CD4-positive, alpha-beta T cell treated with Interleukin-2 at 100 ng/mL for 4 hours (primary cell): ENCODE measurements at regions not wholly inside any gene's neighbourhood (a gene's known extent, or its start where the extent isn't known, plus 50 kb on each side); places are given as distances from the start of the nearest gene placed in this dataset.
"Not testable (repeated sequence)": the region's sequence is repeated elsewhere in the genome, so short reads cannot be mapped to it uniquely, and the experiment has no call there.

Experiments used
- DNase-seq: peaks from one replicate; pipeline ENCODE4 v3.0.0-alpha.2; 2020; ENCODE audit warnings: low spot score

DNA sequence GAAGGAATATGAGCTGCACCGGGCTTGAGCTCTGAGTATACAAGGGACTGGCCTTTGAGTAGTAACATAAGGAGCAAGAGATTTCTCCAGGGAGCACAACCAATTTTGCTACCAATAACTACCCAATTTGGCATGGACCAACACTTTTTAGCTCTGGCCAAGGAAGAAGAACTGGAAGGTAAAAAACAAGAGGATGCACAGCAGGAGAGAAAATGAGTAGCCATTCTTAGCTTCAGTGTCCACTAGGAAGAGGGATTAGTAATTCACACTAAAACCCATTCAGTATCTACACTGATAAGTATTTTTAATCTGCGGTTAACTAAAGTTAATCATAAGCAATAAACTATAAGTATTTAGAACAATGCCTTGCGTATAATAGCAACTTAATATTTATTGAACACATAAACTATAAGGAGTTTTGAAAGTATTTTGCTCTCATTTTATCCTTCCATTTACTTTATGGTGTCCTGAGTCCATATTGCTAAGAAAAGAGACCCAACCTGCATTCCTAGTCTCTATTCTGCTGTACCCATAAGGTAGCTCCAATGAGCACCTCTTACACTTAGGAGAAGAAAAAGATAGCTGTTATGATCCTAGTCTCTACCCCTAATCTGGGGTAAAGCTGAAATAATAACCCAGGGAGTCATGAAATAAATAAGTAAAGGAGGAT, 268.9 kb downstream of the IGSF11 start:
- DNase-seq = no peak

GRCh38 chr3:118766306-118766669, 268.4 kb downstream of the IGSF11 start:
- DNase-seq = no peak

GRCh38 chr3:118772036-118772435, 262.6 kb downstream of the IGSF11 start:
- DNase-seq = no peak

GRCh38 chr3:118772547-118773011, 262.1 kb downstream of the IGSF11 start:
- DNase-seq = no peak

DNA sequence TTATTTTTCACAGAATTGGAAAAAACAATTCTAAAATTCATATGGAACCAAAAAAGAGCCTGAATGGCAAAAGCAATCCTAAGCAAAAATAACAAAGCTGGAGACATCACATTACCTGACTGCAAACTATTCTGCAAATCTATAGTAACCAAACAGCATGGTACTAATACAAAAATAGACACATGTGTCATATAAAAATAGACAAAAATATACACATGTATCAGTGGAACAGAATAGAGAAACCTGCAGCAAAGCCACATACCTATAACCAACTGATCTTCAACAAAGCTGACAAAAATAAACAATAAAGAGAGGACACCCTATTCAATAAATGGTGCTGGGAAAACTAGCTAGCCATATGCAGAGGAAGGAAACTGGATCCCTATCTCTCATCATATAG, 259.6 kb downstream of the IGSF11 start:
- no peak for DNase-seq

DNA sequence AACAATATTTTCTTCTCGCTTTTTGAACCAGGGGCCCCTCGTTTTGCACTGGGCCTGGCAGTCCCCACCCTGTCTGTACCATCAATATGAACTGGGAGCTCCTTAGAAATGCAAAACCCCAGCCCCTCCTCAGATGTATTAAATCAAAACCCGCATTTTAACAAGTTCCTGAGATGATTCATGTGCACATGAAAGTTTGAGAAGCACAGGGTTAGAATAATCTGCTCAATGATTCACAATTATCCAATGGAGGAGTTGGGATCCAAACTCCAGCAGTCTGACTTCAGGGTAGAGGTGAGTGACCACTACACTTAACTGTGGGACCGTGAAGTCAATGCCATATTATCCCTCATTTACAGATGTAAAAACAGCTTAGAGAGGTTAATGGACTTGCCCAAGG, 256.4 kb downstream of the IGSF11 start:
- no peak for DNase-seq

- no peak for DNase-seq
These were observed 253.4 kb downstream of the IGSF11 start for GRCh38 chr3:118781232-118781631.

DNA sequence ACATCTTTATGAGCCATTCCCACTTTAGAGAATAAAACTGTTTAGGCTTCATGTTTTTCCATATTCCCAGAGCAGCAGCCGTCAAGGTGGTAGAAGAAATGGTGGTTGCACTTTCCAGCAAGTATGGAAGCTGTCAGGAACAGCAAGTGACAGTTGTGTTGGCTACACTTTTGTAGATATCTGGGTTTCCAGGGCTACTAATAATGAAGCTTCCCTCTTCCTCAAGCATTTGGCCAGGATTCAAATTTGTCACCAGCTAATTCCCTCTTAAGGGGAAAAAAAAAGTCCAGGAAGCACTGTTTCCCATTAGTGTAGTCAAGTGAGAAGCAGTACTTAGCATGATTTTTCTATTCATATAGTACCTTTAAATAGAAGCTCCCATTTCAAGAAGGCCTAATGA, 252.8 kb downstream of the IGSF11 start:
- DNase-seq = no peak

DNA sequence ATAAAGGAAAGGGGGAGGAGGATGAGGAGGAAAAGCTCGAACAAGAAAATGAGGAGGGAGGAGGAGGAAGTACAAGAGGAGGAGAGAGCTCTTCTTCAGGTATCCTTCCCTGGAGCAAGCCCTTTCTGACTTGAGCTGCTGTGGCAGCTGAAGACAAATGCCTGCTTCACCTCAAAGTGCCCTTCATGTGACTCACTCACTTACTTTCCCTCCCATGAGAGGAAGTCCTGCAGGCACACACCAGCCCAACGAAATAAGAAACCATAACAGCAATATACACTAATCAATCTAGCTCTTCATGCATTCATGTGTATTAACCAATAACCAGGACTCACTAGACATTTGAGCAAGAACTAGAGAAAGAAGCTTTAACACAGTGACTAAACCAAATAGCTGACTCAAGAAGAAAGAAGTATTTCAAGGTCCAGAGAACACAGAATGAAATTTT, 251.9 kb downstream of the IGSF11 start:
- no peak for DNase-seq

DNA sequence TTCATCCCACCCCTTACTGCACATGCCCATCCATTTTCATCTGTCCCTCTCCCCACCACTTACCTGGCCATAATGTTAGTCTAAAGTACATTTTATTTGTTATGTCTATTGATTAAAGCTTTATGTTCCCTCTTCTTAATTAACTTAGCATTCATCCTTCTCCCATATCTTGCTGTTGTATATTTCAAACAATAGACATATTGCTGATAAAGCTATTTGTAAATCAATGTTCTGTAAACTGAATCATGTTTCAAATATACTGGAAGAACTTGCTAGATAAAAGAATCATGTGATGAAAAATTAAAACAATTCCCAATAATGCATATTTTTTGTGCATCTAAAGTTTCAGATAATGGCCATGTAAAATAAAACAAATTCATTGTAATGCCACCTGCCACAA, 249.2 kb downstream of the IGSF11 start:
- DNase-seq = no peak

DNA sequence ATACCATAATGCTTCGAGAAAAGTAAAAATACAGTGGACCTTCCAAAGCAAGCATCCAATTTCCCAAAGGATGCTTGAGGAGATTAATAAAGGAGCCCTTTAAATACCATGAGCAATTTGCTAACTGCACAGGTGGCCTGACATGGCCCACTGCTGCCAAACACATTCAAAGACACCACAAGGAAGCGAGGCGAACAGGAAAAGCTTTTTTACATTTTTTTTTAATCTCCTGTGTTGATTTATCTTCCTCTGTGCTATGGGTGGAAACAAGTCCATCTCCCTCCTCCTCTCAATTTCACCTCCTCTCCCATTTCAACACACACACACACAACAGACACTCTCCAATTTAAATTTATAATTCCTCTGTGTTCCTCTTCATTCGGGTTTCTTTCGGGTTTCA, 243.4 kb downstream of the IGSF11 start:
- no peak for DNase-seq

DNA sequence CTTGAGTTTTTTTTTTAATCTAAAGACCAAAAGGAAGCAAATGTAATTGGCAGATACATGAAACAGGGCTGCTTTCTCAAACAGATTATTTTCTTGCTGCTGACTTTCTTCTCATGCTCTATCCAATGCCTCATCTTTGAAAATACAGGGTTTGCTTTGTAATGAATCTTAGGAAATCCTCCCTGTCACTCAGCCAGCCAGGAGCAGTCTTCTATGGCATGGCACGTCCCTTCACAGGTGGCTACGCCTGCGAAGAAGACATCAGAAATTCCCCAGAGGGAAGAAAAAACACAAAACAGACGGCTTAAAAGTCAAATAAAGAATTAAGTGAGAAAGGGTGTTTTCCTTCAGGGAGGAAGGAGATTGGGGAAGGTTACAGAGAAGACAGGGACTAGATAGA, 242.5 kb downstream of the IGSF11 start:
- no peak for DNase-seq

DNA sequence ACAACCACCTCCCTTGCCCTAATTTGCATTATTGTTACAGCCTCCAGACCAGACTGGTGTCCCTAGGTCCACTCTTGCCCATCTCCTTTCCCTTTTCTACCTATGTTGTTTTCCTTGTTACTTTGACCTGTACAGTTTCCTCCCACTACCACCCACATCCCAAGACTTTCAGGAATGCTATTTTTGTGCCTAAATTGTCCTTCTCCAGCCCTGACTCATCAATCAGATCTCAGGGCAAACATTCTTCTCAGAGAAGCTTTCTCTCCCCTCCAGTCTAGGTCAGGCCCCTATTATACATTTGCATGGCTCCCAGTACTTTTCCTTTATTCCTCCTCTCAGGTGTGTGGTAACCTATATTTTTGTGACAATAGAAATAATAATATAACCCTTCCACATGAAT, 241.5 kb downstream of the IGSF11 start:
- DNase-seq = no peak

- no peak for DNase-seq
These were observed 235.3 kb downstream of the IGSF11 start for GRCh38 chr3:118799303-118799702.

GRCh38 chr3:118801899-118802298, 232.7 kb downstream of the IGSF11 start:
- DNase-seq = no peak

GRCh38 chr3:118802325-118803095, 232.1 kb downstream of the IGSF11 start:
- DNase-seq = no peak

DNA sequence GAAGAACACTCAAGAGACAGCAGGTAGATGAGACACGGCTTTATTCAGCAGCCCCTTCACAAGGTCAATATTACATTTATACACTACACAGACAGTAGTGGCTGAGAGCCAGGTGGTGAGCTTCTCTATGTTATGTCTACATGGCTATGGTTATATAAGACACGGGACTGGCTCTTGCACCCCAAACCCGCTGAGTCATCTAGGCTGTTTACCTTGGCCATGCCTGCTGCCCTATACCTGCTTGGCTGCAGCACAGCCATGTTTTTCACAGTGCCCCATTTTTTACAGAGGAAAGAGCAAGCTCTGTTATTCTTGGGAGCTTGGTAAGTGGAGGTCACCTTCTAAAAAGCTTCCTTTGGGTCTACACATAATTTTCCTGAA, 231.6 kb downstream of the IGSF11 start:
- DNase-seq = no peak

DNA sequence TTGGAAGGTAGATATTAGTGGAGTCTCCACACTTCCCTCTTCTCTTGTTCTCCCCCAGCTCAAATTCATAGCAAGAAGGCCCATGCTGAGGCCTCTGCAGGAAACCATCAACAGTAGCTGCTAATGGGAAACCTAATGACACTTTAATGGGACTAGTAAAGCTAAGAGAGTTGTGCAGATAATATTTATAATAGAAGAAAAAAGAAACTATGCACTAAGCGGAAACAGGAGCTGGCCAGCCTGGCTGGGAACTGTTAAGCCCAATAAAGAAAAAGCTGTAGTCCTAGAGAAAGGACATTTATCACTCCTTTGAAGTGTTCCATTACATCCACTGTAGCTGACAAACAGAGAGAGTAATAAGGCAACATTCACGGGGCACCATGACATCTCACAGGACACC, 229.6 kb downstream of the IGSF11 start:
- no peak for DNase-seq

- DNase-seq = no peak
These were observed 228.2 kb downstream of the IGSF11 start for GRCh38 chr3:118806423-118806822.

DNA sequence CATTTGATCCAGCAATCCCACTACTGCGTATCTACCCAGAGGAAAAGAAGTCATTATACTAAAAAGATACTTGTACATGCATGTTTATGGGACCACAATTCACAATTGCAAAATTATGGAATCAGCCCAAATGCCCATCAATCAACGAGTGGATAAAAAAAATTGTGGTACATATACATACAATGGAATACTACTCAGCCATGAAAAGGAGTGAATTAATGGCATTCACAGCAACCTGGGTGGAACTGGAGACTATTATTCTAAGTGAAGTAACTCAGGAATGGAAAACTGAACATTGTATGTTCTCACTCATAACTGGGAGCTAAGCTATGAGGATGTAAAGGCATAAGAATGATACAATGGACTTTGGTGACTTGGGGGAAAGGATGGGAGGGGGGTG, 227.3 kb downstream of the IGSF11 start:
- DNase-seq = not testable (repeated sequence)

GRCh38 chr3:118808723-118809122, 225.9 kb downstream of the IGSF11 start:
- no peak for DNase-seq

DNA sequence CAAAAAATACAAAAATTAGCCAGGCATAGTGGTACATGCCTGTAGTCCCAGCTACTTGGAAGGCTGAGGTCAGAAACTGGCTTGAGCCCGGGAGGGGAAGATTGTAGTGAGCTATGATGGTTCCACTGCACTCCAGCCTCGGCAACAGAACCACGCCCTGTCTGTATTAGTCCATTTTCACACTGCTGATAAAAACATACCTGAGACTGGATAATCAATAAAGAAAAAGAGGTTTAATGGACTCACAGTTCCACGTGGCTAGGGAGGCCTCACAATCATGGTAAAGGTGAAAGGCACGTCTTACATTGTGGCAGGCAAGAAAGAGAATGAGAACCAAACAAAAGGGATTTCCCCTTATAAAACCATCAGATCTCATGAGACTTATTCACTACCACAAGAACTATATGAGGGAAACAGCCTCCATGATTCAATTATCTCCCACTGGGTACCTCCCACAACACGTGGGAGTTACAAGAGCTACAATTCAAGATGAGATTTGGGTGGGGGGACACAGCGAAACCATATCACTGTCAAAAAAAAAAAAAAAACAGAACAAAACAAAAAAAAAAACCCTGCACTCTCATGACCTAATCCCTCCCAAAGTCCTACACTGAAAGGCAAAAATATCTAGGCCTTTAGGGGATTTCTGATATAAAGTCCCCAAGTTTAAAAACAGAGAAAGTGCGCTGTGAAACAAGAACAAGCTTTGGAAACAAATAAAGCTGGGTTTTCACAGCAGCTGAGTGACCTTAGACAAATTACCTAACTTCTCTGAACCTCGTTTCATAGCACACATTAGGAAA, 224.7 kb downstream of the IGSF11 start:
- DNase-seq = no peak

- no peak for DNase-seq
These were observed 224.1 kb downstream of the IGSF11 start for GRCh38 chr3:118810499-118811035.
